ENCODE measurements at regions not wholly inside any gene's neighbourhood (a gene's known extent, or its start where the extent isn't known, plus 50 kb on each side); places are given as distances from the start of the nearest gene placed in this dataset.

DNA sequence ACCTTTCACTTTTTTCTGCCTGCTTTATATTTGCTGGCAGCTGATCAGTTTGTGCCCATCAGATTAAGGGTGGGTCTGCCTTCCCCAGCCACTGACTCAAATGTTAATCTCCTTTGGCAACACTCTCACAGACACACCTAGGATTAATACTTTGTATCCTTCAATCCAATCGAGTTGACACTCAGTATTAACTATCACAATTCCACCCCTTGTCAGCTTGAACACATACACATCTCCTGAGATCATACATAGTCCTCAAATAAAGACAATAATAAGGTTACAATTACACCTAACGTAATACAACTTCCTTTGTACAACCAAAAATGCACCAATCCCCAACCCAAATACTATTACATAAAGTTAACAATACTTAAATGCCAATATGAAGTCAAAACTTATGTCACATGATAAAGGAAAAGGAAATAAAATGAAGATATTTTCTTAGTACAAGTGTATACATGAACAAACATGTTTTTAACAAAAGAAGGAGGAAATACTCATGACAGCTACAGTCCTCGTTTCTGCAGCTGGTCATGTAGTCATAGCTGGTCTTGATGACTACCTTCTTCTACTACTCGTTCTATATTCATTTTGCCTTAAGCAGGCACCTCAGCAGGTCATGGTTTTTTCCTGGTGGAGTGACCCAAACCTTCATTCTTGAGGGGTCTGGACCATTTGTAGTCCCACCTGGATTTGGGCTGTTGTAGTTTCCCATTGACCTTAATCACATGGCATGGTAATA lies 96.7 kb upstream of the CABCOCO1 start:
- Histone ChIP-seq H3K4me1 (no peaks in the 10 kb centered on the region), H3K36me3 (no peaks in the 10 kb centered on the region), H3K27ac (no peak overlapping the region), H3K9me3 (peaks cover 0 to 20% (median 0%) of the 10 kb centered on the region in 4 donors), H3K27me3 (no peaks in the 10 kb centered on the region), H3K4me3 (no peak overlapping the region)
- WGBS, 2 donors = 83 to 84% methylated on average over 4 of the region's 4 CpGs
- TF ChIP-seq EP300 (IDR thresholded peaks at IDR 0.05) (no peak), POLR2A (IDR thresholded peaks at IDR 0.05) (no peak), CTCF (IDR thresholded peaks at IDR 0.05) (no peak)
- no peak for DNase-seq (ENCODE audit: low spot score in 2 of 2)

- Histone ChIP-seq H3K9me3 (peaks cover 0 to 4% (median 0%) of the 10 kb centered on the region in 4 donors), H3K4me1 (no peaks in the 10 kb centered on the region), H3K27me3 (no peaks in the 10 kb centered on the region), H3K27ac (no peak overlapping the region), H3K4me3 (no peak overlapping the region), H3K36me3 (no peaks in the 10 kb centered on the region)
- no peak for DNase-seq (ENCODE audit: low spot score in 2 of 2)
- TF ChIP-seq POLR2A (IDR thresholded peaks at IDR 0.05) (no peak), EP300 (IDR thresholded peaks at IDR 0.05) (no peak), CTCF (IDR thresholded peaks at IDR 0.05) (no peak)
- 75 to 89% methylated on average over 1 of the region's 1 CpG for WGBS, 2 donors
These were observed 98.3 kb upstream of the CABCOCO1 start for GRCh38 chr10:61564444-61564843.

DNA sequence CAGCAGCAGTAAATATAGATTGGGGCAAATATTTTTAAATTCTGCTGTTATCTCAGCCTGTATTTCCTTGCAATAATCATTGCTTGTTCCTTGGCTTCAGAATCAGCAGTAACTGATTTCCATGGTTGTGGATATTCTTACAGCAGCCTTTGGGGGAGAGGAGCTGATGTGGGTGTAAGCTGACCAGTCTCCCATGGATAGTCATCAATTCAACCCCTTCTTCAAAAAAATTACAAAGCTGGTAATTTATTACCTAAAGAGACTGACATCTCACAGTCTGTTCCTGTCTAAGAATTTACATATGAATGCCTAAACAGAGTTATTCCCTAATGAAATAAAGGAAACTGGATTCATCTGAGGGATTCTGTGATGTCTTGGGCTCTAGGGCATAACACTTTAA lies 103.1 kb upstream of the CABCOCO1 start:
- TF ChIP-seq POLR2A (IDR thresholded peaks at IDR 0.05) = no peak
- no peak for TF ChIP-seq EP300 (IDR thresholded peaks at IDR 0.05)
- no peak for TF ChIP-seq CTCF (IDR thresholded peaks at IDR 0.05)
- no peaks in the 10 kb centered on the region for H3K27me3 ChIP-seq
- no peak overlapping the region for H3K27ac ChIP-seq
- DNase-seq (ENCODE audit: low spot score in 2 of 2) = no peak
- H3K4me1 ChIP-seq = no peaks in the 10 kb centered on the region
- no peaks in the 10 kb centered on the region for H3K36me3 ChIP-seq
- no peak overlapping the region for H3K4me3 ChIP-seq
- H3K9me3 ChIP-seq = no peaks in the 10 kb centered on the region

DNA sequence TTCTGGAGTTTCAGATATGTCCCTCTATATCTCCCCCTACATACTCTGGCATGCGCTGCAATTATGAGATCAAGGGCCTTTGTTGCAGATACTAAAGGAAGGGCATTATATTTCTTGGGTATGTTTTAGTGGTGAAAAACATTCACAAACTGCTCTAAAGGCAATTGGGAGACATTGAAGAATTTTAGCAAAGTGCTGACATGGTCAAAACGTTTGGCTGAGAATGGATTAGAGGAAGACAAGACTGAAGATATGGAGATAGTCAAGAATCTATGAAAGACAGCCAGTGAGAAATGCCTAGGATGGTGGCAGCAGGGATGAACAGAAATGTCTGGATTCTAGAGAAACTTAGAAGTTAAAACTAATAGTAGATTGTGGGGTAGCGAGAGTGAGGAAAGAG lies 104.5 kb upstream of the CABCOCO1 start:
- DNase-seq (ENCODE audit: low spot score in 2 of 2) = no peak
- H3K4me3 ChIP-seq = no peak overlapping the region
- H3K36me3 ChIP-seq = no peaks in the 10 kb centered on the region
- no peaks in the 10 kb centered on the region for H3K4me1 ChIP-seq
- TF ChIP-seq CTCF (IDR thresholded peaks at IDR 0.05) (no peak), POLR2A (IDR thresholded peaks at IDR 0.05) (no peak), EP300 (IDR thresholded peaks at IDR 0.05) (no peak)
- no peak overlapping the region for H3K27ac ChIP-seq
- WGBS, 2 donors = 78 to 82% methylated on average over 3 of the region's 3 CpGs
- H3K9me3 ChIP-seq = no peaks in the 10 kb centered on the region
- no peaks in the 10 kb centered on the region for H3K27me3 ChIP-seq

DNA sequence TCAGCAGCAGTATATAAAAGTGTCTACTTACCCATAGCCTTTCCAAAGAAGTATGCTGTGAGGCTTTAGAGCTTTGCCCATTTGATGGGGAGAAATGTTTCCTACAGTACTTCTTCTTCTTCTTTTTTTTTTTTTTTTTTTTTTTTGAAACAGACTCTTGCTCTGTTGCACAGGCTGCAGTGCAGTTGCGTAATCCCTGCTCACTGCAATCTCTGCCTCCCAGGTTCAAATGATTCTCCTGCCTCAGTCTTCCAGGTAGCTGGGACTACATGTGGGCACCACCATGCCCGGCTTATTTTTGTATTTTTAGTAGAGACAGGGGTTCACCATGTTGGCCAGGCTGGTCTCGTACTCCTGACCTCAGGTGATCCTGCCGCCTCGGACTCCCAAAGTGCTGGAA lies 101.7 kb upstream of the TMEM26 start:
- Histone ChIP-seq H3K27ac (no peak overlapping the region), H3K4me1 (no peaks in the 10 kb centered on the region), H3K9me3 (peaks cover 0 to 3% (median 0%) of the 10 kb centered on the region in 4 donors), H3K4me3 (no peak overlapping the region), H3K36me3 (no peaks in the 10 kb centered on the region), H3K27me3 (no peaks in the 10 kb centered on the region)
- DNase-seq (ENCODE audit: low spot score in 2 of 2) = no peak
- TF ChIP-seq EP300 (IDR thresholded peaks at IDR 0.05) (no peak), CTCF (IDR thresholded peaks at IDR 0.05) (no peak), POLR2A (IDR thresholded peaks at IDR 0.05) (no peak)
- WGBS, 2 donors = 96% methylated on average over 5 of the region's 5 CpGs
